ENCODE measurements at regions not wholly inside any gene's neighbourhood (a gene's known extent, or its start where the extent isn't known, plus 50 kb on each side); places are given as distances from the start of the nearest gene placed in this dataset.

DNA sequence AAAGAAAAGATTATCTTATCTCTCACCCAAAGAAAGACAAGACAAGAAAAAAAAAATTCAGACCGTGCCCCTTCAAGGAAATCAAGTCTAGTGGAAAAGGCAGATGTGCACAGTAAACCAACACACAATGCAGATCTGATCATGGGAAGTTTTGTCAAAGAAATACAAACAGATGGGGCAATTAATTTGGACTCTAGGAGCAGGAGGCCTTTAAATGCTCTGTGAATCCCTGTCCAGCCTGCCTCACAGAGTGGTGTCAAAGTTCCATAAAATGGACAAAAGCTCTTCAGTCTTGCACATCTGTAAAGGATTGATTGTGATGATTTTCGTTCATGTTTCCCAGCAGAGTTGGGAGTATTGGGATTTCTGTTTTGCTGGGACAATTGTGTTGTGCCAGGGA lies 53.1 kb upstream of the TGM3 start:
- TF ChIP-seq POLR2A (IDR thresholded peaks at IDR 0.05) = no peak
- TF ChIP-seq, protein P1, sequence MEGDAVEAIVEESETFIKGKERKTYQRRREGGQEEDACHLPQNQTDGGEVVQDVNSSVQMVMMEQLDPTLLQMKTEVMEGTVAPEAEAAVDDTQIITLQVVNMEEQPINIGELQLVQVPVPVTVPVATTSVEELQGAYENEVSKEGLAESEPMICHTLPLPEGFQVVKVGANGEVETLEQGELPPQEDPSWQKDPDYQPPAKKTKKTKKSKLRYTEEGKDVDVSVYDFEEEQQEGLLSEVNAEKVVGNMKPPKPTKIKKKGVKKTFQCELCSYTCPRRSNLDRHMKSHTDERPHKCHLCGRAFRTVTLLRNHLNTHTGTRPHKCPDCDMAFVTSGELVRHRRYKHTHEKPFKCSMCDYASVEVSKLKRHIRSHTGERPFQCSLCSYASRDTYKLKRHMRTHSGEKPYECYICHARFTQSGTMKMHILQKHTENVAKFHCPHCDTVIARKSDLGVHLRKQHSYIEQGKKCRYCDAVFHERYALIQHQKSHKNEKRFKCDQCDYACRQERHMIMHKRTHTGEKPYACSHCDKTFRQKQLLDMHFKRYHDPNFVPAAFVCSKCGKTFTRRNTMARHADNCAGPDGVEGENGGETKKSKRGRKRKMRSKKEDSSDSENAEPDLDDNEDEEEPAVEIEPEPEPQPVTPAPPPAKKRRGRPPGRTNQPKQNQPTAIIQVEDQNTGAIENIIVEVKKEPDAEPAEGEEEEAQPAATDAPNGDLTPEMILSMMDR (IDR thresholded peaks at IDR 0.05) = no peak

Data from heart left ventricle (tissue), 13 donors.